Thyroid gland (tissue), 4 donors: ENCODE measurements at regions not wholly inside any gene's neighbourhood (a gene's known extent, or its start where the extent isn't known, plus 50 kb on each side); places are given as distances from the start of the nearest gene placed in this dataset.

Experiments used
- CTCF ChIP-seq, 6 experiments: fragments of 200-600 bp in 3 of 6; fragments of 450-650 bp in 3 of 6; sonication (generic) in 3 of 6; IDR thresholded peaks; one replicate each; pipeline ENCODE4 v1.5.1; 2016 to 2019; ENCODE audit warnings: antibody characterized with exemption in 6 of 6, mild to moderate bottlenecking in 2 of 6, inconsistent platforms in 1 of 6, moderate library complexity in 1 of 6
- POLR2A ChIP-seq, 2 donors: fragments of 450-650 bp; IDR thresholded peaks; one replicate each; pipeline ENCODE4 v1.6.1; 2017; ENCODE audit warnings: antibody characterized with exemption in 2 of 2, mild to moderate bottlenecking in 2 of 2, moderate library complexity in 1 of 2

GRCh38 chr13:39859898-39860297 lies 204.4 kb downstream of the COG6 start:
- TF ChIP-seq CTCF (IDR thresholded peaks at IDR 0.05) (no peak), POLR2A (IDR thresholded peaks at IDR 0.05) (no peak)
